ENCODE measurements at regions not wholly inside any gene's neighbourhood (a gene's known extent, or its start where the extent isn't known, plus 50 kb on each side); places are given as distances from the start of the nearest gene placed in this dataset.

DNA sequence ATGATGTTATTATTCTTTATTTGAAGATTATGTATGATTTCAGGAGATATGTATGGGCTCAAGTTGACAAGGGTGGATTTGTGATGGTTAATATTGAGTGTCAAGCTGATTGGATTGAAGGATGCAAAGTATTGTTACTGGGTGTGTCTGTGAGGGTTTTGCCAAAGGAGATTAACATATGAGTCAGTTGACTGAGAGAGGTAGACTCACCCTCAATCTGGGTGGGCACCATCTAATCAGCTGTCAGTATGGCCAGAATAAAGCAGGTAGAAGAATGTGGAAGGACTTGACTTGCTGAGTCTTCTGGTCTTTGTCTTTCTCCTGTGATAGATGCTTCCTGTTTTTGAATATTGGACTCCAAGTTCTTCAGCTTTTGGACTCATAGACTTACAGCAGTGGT, 973.7 kb downstream of the MCTP2 start:
- TF ChIP-seq KDM5A (IDR thresholded peaks at IDR 0.05; ENCODE audit: low read length) (no peak), CTCF (IDR thresholded peaks at IDR 0.05; ENCODE audit: control extremely low read depth in 1 of 3, insufficient read depth in 1 of 3, low read depth in 1 of 3, low read length in 3 of 3) (no peak), GABPA (IDR thresholded peaks at IDR 0.05; ENCODE audit: borderline replicate concordance, insufficient read depth, low read length) (no peak), POLR2A (IDR thresholded peaks at IDR 0.05; ENCODE audit: control extremely low read depth in 1 of 2, low read depth in 2 of 2, low read length in 2 of 2) (no peak), JUND (IDR thresholded peaks at IDR 0.05; ENCODE audit: low read length) (no peak), YY1 (IDR thresholded peaks at IDR 0.05; ENCODE audit: low read depth, low read length) (no peak)

Measured in H1 (cell line).